ENCODE measurements at regions not wholly inside any gene's neighbourhood (a gene's known extent, or its start where the extent isn't known, plus 50 kb on each side); places are given as distances from the start of the nearest gene placed in this dataset.

DNA sequence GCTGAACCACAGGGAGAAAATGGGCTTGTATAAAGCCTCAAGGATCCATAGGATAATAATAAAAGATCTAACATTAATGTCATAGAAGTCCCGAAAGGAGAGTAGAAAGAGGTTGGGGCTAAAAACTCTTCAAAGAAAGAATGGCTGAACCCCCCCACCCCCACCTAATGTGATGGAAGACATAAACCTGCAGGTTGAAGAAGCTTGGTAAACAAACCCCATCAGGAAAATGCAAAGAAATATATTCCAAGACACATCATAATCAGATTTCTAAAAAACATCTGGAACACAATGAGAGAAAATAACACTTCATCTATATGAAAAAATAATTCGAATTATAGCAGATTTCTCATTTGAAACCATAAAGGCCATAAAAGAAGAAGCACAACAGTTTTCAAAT lies 105.6 kb upstream of the BAIAP2L1 start:
- TF ChIP-seq, protein P1, sequence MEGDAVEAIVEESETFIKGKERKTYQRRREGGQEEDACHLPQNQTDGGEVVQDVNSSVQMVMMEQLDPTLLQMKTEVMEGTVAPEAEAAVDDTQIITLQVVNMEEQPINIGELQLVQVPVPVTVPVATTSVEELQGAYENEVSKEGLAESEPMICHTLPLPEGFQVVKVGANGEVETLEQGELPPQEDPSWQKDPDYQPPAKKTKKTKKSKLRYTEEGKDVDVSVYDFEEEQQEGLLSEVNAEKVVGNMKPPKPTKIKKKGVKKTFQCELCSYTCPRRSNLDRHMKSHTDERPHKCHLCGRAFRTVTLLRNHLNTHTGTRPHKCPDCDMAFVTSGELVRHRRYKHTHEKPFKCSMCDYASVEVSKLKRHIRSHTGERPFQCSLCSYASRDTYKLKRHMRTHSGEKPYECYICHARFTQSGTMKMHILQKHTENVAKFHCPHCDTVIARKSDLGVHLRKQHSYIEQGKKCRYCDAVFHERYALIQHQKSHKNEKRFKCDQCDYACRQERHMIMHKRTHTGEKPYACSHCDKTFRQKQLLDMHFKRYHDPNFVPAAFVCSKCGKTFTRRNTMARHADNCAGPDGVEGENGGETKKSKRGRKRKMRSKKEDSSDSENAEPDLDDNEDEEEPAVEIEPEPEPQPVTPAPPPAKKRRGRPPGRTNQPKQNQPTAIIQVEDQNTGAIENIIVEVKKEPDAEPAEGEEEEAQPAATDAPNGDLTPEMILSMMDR (IDR thresholded peaks at IDR 0.05): no peak
- TF ChIP-seq POLR2A (IDR thresholded peaks at IDR 0.05): no peak

Data from Peyer's patch (tissue), 4 donors.